NCI-H2196 (cell line): ENCODE measurements at regions not wholly inside any gene's neighbourhood (a gene's known extent, or its start where the extent isn't known, plus 50 kb on each side); places are given as distances from the start of the nearest gene placed in this dataset.

Experiments
- DNase-seq: peaks from one replicate; lab custom pipeline; 2025; ENCODE audit not compliant: unreplicated experiment; lab: John Stamatoyannopoulos, UW

- no peak for DNase-seq
Measured at GRCh38 chr6:147755999-147756398, 247.5 kb downstream of the SAMD5 start.

GRCh38 chr6:147756891-147757290, 248.4 kb downstream of the SAMD5 start:
- DNase-seq, result no peak

GRCh38 chr6:147757291-147757690, 248.8 kb downstream of the SAMD5 start:
- DNase-seq, result no peak

GRCh38 chr6:147758303-147758702, 249.8 kb downstream of the SAMD5 start:
- DNase-seq, result no peak

GRCh38 chr6:147759093-147759492, 250.6 kb downstream of the SAMD5 start:
- DNase-seq, result no peak

- no peak for DNase-seq
Measured at GRCh38 chr6:147759536-147759935, 251.0 kb downstream of the SAMD5 start.

- DNase-seq, result no peak
Measured at GRCh38 chr6:147765541-147765940, 257.1 kb downstream of the SAMD5 start.

GRCh38 chr6:147768969-147769368, 260.5 kb downstream of the SAMD5 start:
- DNase-seq, result no peak

- DNase-seq, result no peak
Measured at GRCh38 chr6:147769496-147770087, 261.1 kb downstream of the SAMD5 start.

- DNase-seq, result no peak
Measured at GRCh38 chr6:147770221-147770620, 261.7 kb downstream of the SAMD5 start.

GRCh38 chr6:147772724-147773123, 264.2 kb downstream of the SAMD5 start:
- DNase-seq, result no peak

- no peak for DNase-seq
Measured at GRCh38 chr6:147774856-147775255, 266.4 kb downstream of the SAMD5 start.

- no peak for DNase-seq
Measured at GRCh38 chr6:147776631-147777213, 268.2 kb downstream of the SAMD5 start.

GRCh38 chr6:147779624-147780023, 271.1 kb downstream of the SAMD5 start:
- DNase-seq, result no peak

GRCh38 chr6:147782302-147782701, 273.8 kb downstream of the SAMD5 start:
- DNase-seq, result no peak

GRCh38 chr6:147784371-147784770, 275.9 kb downstream of the SAMD5 start:
- no peak for DNase-seq

- DNase-seq, result no peak
Measured at GRCh38 chr6:147787417-147787816, 278.9 kb downstream of the SAMD5 start.

- DNase-seq, result no peak
Measured at GRCh38 chr6:147789430-147789947, 281.0 kb downstream of the SAMD5 start.

- no peak for DNase-seq
Measured at GRCh38 chr6:147793871-147794643, 285.6 kb downstream of the SAMD5 start.

GRCh38 chr6:147802459-147802858, 294.0 kb downstream of the SAMD5 start:
- no peak for DNase-seq

- no peak for DNase-seq
Measured at GRCh38 chr6:147805155-147805554, 296.7 kb downstream of the SAMD5 start.

- no peak for DNase-seq
Measured at GRCh38 chr6:147806697-147807096, 298.2 kb downstream of the SAMD5 start.
